Neural progenitor cell (in vitro differentiated cells): ENCODE measurements at regions not wholly inside any gene's neighbourhood (a gene's known extent, or its start where the extent isn't known, plus 50 kb on each side); places are given as distances from the start of the nearest gene placed in this dataset.

Experiments
- DNase-seq: peaks from one replicate; pipeline ENCODE4 v3.0.0-alpha.2; 2016; ENCODE audit warnings: low spot score
- H2AFZ ChIP-seq: fragments of 200-600 bp; sonication (generic); replicated peaks from 2 replicates; pipeline ENCODE4 v1.6.1; 2016; ENCODE audit warnings: antibody characterized with exemption
- H3F3A ChIP-seq: fragments of 200-600 bp; sonication (generic); 2 replicates; pipeline ENCODE4 v1.6.1; 2016; ENCODE audit warnings: antibody characterized with exemption, low read depth
- H3K27ac ChIP-seq: fragments of 200-600 bp; sonication (generic); 2 replicates; pipeline ENCODE4 v1.5.1; 2016; ENCODE audit warnings: mild to moderate bottlenecking
- H3K27me3 ChIP-seq: fragments of 200-600 bp; sonication (generic); 2 replicates; pipeline ENCODE4 v1.6.1; 2016; ENCODE audit warnings: mild to moderate bottlenecking, moderate library complexity
- H3K36me3 ChIP-seq: fragments of 200-600 bp; sonication (generic); 2 replicates; pipeline ENCODE4 v1.5.1; 2016
- H3K4me1 ChIP-seq: fragments of 200-600 bp; sonication (generic); 2 replicates; pipeline ENCODE4 v1.6.1; 2016; ENCODE audit warnings: mixed run types
- H3K4me2 ChIP-seq: fragments of 200-600 bp; sonication (generic); 2 replicates; pipeline ENCODE4 v1.6.1; 2016
- H3K4me3 ChIP-seq: fragments of 200-600 bp; sonication (generic); 2 replicates; pipeline ENCODE4 v1.5.1; 2016
- H3K79me2 ChIP-seq: fragments of 200-600 bp; sonication (generic); 2 replicates; pipeline ENCODE4 v1.6.1; 2016; ENCODE audit warnings: low read depth
- H3K9ac ChIP-seq: fragments of 200-600 bp; sonication (generic); 2 replicates; pipeline ENCODE4 v1.6.1; 2016
- H3K9me3 ChIP-seq: fragments of 200-600 bp; sonication (generic); 2 replicates; pipeline ENCODE4 v1.5.1; 2016; ENCODE audit warnings: low read depth
- H4K20me1 ChIP-seq: fragments of 200-600 bp; sonication (generic); 2 replicates; pipeline ENCODE4 v1.6.1; 2016; ENCODE audit warnings: low read depth
- H3K27ac Mint-ChIP-seq: 3 replicates; pipeline ENCODE4 v1.8.0; 2021; ENCODE audit warnings: mixed read lengths
- H3K27me3 Mint-ChIP-seq: 2 replicates; pipeline ENCODE4 v1.8.0; 2022; ENCODE audit warnings: low read depth, mild to moderate bottlenecking, inconsistent platforms, moderate library complexity, mixed read lengths; ENCODE audit not compliant: insufficient read depth
- H3K36me3 Mint-ChIP-seq: 3 replicates; pipeline ENCODE4 v1.8.0; 2021; ENCODE audit warnings: mixed read lengths
- H3K4me1 Mint-ChIP-seq: 3 replicates; pipeline ENCODE4 v1.8.0; 2021; ENCODE audit warnings: mixed read lengths
- H3K4me3 Mint-ChIP-seq: 3 replicates; pipeline ENCODE4 v1.8.0; 2021; ENCODE audit warnings: mild to moderate bottlenecking, moderate library complexity, mixed read lengths
- H3K9me3 Mint-ChIP-seq: 3 replicates; pipeline ENCODE4 v1.8.0; 2020; ENCODE audit warnings: mixed read lengths
- CTCF ChIP-seq: fragments of 200-600 bp; sonication (generic); IDR thresholded peaks from 2 replicates; pipeline ENCODE4 v1.5.1; 2017; ENCODE audit warnings: antibody characterized with exemption, mild to moderate bottlenecking
- EZH2 ChIP-seq: fragments of 200-600 bp; sonication (generic); IDR thresholded peaks from 2 replicates; pipeline ENCODE4 v1.6.1; 2017; ENCODE audit warnings: antibody characterized with exemption, mild to moderate bottlenecking, moderate library complexity
- EZH2phosphoT487 ChIP-seq: fragments of 200-600 bp; sonication (generic); IDR thresholded peaks from 2 replicates; pipeline ENCODE4 v1.6.1; 2017; ENCODE audit warnings: antibody characterized with exemption

GRCh38 chr7:156092307-156092706, 280.0 kb upstream of the SHH start:
- no peak for TF ChIP-seq EZH2phosphoT487
- no peak for TF ChIP-seq CTCF
- TF ChIP-seq EZH2: no peak
- Histone ChIP-seq H3K4me2 (no peak overlapping the region), H3K9me3 (no peaks in the 10 kb centered on the region), H3K4me3 (no peak overlapping the region), H3K27me3 (no peaks in the 10 kb centered on the region), H3K4me1 (no peaks in the 10 kb centered on the region), H3K9ac (no peak overlapping the region), H3K79me2 (no peaks in the 10 kb centered on the region), H4K20me1 (no peaks in the 10 kb centered on the region), H3F3A (no peaks in the 10 kb centered on the region), H3K27ac (no peak overlapping the region), H3K36me3 (no peaks in the 10 kb centered on the region), H2AFZ (no peak overlapping the region)
- Mint-ChIP-seq H3K4me1 (no peaks in the 10 kb centered on the region), H3K27me3 (peaks cover 4% of the 10 kb centered on the region), H3K27ac (no peak overlapping the region), H3K36me3 (no peaks in the 10 kb centered on the region), H3K9me3 (no peaks in the 10 kb centered on the region), H3K4me3 (no peak overlapping the region)
- no peak for DNase-seq

GRCh38 chr7:156091519-156092080, 279.3 kb upstream of the SHH start:
- no peak overlapping the region for H2AFZ ChIP-seq
- Mint-ChIP-seq H3K27ac (no peak overlapping the region), H3K4me1 (no peaks in the 10 kb centered on the region), H3K36me3 (no peaks in the 10 kb centered on the region), H3K4me3 (no peak overlapping the region), H3K27me3 (peaks cover 2% of the 10 kb centered on the region), H3K9me3 (no peaks in the 10 kb centered on the region)
- H4K20me1 ChIP-seq: no peaks in the 10 kb centered on the region
- H3K4me1 ChIP-seq: no peaks in the 10 kb centered on the region
- TF ChIP-seq EZH2: no peak
- TF ChIP-seq EZH2phosphoT487: no peak
- no peak for TF ChIP-seq CTCF
- H3K79me2 ChIP-seq: no peaks in the 10 kb centered on the region
- no peaks in the 10 kb centered on the region for H3K36me3 ChIP-seq
- H3K27me3 ChIP-seq: no peaks in the 10 kb centered on the region
- H3K4me2 ChIP-seq: no peak overlapping the region
- H3K27ac ChIP-seq: no peak overlapping the region
- no peak overlapping the region for H3K9ac ChIP-seq
- H3K9me3 ChIP-seq: no peaks in the 10 kb centered on the region
- H3F3A ChIP-seq: no peaks in the 10 kb centered on the region
- H3K4me3 ChIP-seq: no peak overlapping the region
- no peak for DNase-seq

GRCh38 chr7:156090988-156091387, 278.7 kb upstream of the SHH start:
- peaks cover 3% of the 10 kb centered on the region for H3K27me3 Mint-ChIP-seq
- no peaks in the 10 kb centered on the region for H3K9me3 Mint-ChIP-seq
- H3K36me3 Mint-ChIP-seq: no peaks in the 10 kb centered on the region
- Histone ChIP-seq H3K27ac (no peak overlapping the region), H3K9me3 (no peaks in the 10 kb centered on the region), H3F3A (no peaks in the 10 kb centered on the region), H3K9ac (no peak overlapping the region), H4K20me1 (no peaks in the 10 kb centered on the region), H3K4me2 (no peak overlapping the region), H3K36me3 (no peaks in the 10 kb centered on the region), H2AFZ (no peak overlapping the region), H3K27me3 (no peaks in the 10 kb centered on the region), H3K79me2 (no peaks in the 10 kb centered on the region), H3K4me3 (no peak overlapping the region), H3K4me1 (no peaks in the 10 kb centered on the region)
- no peak overlapping the region for H3K4me3 Mint-ChIP-seq
- no peaks in the 10 kb centered on the region for H3K4me1 Mint-ChIP-seq
- DNase-seq: no peak
- H3K27ac Mint-ChIP-seq: no peak overlapping the region
- no peak for TF ChIP-seq CTCF
- no peak for TF ChIP-seq EZH2
- TF ChIP-seq EZH2phosphoT487: no peak
